ENCODE measurements at regions not wholly inside any gene's neighbourhood (a gene's known extent, or its start where the extent isn't known, plus 50 kb on each side); places are given as distances from the start of the nearest gene placed in this dataset.

- no peaks in the 10 kb centered on the region for H3K36me3 Mint-ChIP-seq (ENCODE audit: insufficient read depth in 1 of 3, low read depth in 3 of 3)
- H3K27me3 ChIP-seq (ENCODE audit: insufficient read depth, low read length), result no peaks in the 10 kb centered on the region
- H3K23me2 ChIP-seq (ENCODE audit: insufficient read length, low read depth, low read length, poor library complexity, severe bottlenecking), result no peaks in the 10 kb centered on the region
- H3T11ph ChIP-seq (ENCODE audit: low read length), result no peak overlapping the region
- no peak for TF ChIP-seq CTCF (conservative IDR thresholded peaks at IDR 0.05)
- H3K27me3 Mint-ChIP-seq (ENCODE audit: low read depth), result no peaks in the 10 kb centered on the region
- H3K56ac ChIP-seq (ENCODE audit: insufficient read length, low read depth, low read length), result no peak overlapping the region
- no peak overlapping the region for H3K27ac ChIP-seq (ENCODE audit: insufficient read length, low read depth, low read length)
- no peak overlapping the region for H4K8ac ChIP-seq (replicated peaks; ENCODE audit: insufficient read length, low read depth, low read length)
- DNase-seq, result no peak
- no peak overlapping the region for H2AFZ ChIP-seq (ENCODE audit: low read length)
- no peak overlapping the region for H2BK5ac ChIP-seq (ENCODE audit: insufficient read length, low read length)
- no peak overlapping the region for H3K18ac ChIP-seq (ENCODE audit: insufficient read length, low read depth, low read length)
- H3K4me1 ChIP-seq (ENCODE audit: insufficient read depth, low read length), result peaks cover 4% of the 10 kb centered on the region
- H2BK120ac ChIP-seq (ENCODE audit: low read depth, low read length, poor library complexity, severe bottlenecking), result no peak overlapping the region
- no peaks in the 10 kb centered on the region for H3K9me3 Mint-ChIP-seq
- no peaks in the 10 kb centered on the region for H3K79me2 ChIP-seq (ENCODE audit: insufficient read depth, low read length)
- H3K23ac ChIP-seq (ENCODE audit: insufficient read length, low read depth, low read length), result no peak overlapping the region
- H3K27ac Mint-ChIP-seq, result no peak overlapping the region
- no peak overlapping the region for H3K4me3 Mint-ChIP-seq
- H4K20me1 ChIP-seq (ENCODE audit: control insufficient read depth, insufficient read depth, insufficient read length), result no peaks in the 10 kb centered on the region
- peaks cover 14 to 16% of the 10 kb centered on the region in 2 experiments for H3K4me1 Mint-ChIP-seq
- H3K4me2 ChIP-seq (ENCODE audit: insufficient read depth, insufficient read length, low read length), result no peak overlapping the region
- H4K91ac ChIP-seq (ENCODE audit: insufficient read length, low read depth, low read length), result no peak overlapping the region
- no peak overlapping the region for H3K4ac ChIP-seq (ENCODE audit: low read depth, low read length)
- no peak overlapping the region for H2AK5ac ChIP-seq (ENCODE audit: insufficient read length, low read length)
- H3K14ac ChIP-seq (ENCODE audit: insufficient read depth, low read length), result no peak overlapping the region
- no peaks in the 10 kb centered on the region for H3K79me1 ChIP-seq (ENCODE audit: insufficient read depth, low read depth, low read length, poor library complexity, severe bottlenecking)
- no peak overlapping the region for H2BK12ac ChIP-seq (ENCODE audit: insufficient read length, low read depth, low read length)
- H2BK15ac ChIP-seq (ENCODE audit: low read depth, low read length), result no peak overlapping the region
- no peaks in the 10 kb centered on the region for H3K9me3 ChIP-seq (ENCODE audit: control insufficient read depth, low read depth, low read length)
- H2BK20ac ChIP-seq (ENCODE audit: low read depth, low read length, poor library complexity, severe bottlenecking), result no peak overlapping the region
- no peak overlapping the region for H4K5ac ChIP-seq (ENCODE audit: insufficient read length, low read depth, low read length)
- no peak overlapping the region for H3K9ac ChIP-seq (ENCODE audit: extremely low read depth, insufficient read length, low read length)
Measured at GRCh38 chr4:104413487-104413886, 81.2 kb downstream of the CXXC4 start.

Data from H9 (cell line).